ENCODE measurements at regions not wholly inside any gene's neighbourhood (a gene's known extent, or its start where the extent isn't known, plus 50 kb on each side); places are given as distances from the start of the nearest gene placed in this dataset.

GRCh38 chr5:167709625-167710024 lies 581.8 kb upstream of the WWC1 start:
- TF ChIP-seq CTCF (conservative IDR thresholded peaks at IDR 0.05; ENCODE audit: low read depth, low read length): no peak
- no peak for DNase-seq (ENCODE audit: low read depth)
- no peak overlapping the region for H3K4me3 ChIP-seq (ENCODE audit: low read length)

GRCh38 chr5:167710444-167711073 lies 580.9 kb upstream of the WWC1 start:
- TF ChIP-seq CTCF (conservative IDR thresholded peaks at IDR 0.05; ENCODE audit: low read depth, low read length): no peak
- no peak for DNase-seq (ENCODE audit: low read depth)
- no peak overlapping the region for H3K4me3 ChIP-seq (ENCODE audit: low read length)

GRCh38 chr5:167712986-167713585 lies 578.4 kb upstream of the WWC1 start:
- TF ChIP-seq CTCF (conservative IDR thresholded peaks at IDR 0.05; ENCODE audit: low read depth, low read length): no peak
- DNase-seq (ENCODE audit: low read depth): no peak
- H3K4me3 ChIP-seq (ENCODE audit: low read length): no peak overlapping the region

GRCh38 chr5:167713896-167714295 lies 577.5 kb upstream of the WWC1 start:
- H3K4me3 ChIP-seq (ENCODE audit: low read length): no peak overlapping the region
- no peak for DNase-seq (ENCODE audit: low read depth)
- TF ChIP-seq CTCF (conservative IDR thresholded peaks at IDR 0.05; ENCODE audit: low read depth, low read length): no peak

- TF ChIP-seq CTCF (conservative IDR thresholded peaks at IDR 0.05; ENCODE audit: low read depth, low read length): no peak
- no peak overlapping the region for H3K4me3 ChIP-seq (ENCODE audit: low read length)
- no peak for DNase-seq (ENCODE audit: low read depth)
Measured at GRCh38 chr5:167716126-167716775, 575.2 kb upstream of the WWC1 start.

GRCh38 chr5:167720259-167720658 lies 571.2 kb upstream of the WWC1 start:
- no peak overlapping the region for H3K4me3 ChIP-seq (ENCODE audit: low read length)
- TF ChIP-seq CTCF (conservative IDR thresholded peaks at IDR 0.05; ENCODE audit: low read depth, low read length): no peak
- DNase-seq (ENCODE audit: low read depth): no peak
